ENCODE measurements at regions not wholly inside any gene's neighbourhood (a gene's known extent, or its start where the extent isn't known, plus 50 kb on each side); places are given as distances from the start of the nearest gene placed in this dataset.

DNA sequence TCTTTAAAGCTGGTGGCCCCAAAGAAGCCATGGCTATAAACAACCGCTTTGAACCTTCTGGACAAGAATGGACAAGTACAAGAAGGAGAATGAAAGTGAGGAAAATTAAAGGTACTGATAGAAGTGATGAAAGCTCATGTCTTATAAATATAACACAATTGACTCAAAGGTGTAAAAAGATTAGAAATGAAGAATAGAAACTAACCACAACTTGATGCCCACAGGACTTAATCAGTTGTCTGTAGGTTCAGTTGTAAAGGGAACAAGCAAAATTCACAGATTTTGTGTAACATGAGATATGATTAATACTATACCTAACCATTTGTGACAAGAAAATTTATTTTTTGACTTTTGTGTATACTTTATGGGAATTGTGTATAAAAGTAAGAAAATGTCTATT, 135.7 kb downstream of the NUP35 start:
- no peak for DNase-seq
- Histone ChIP-seq H4K5ac (ENCODE audit: low read length) (no peak overlapping the region), H3K27ac (ENCODE audit: low read depth, low read length) (no peak overlapping the region), H3K27me3 (ENCODE audit: insufficient read depth, low read length, poor library complexity) (no peaks in the 10 kb centered on the region), H2BK120ac (ENCODE audit: low read depth, low read length) (no peak overlapping the region), H2BK5ac (ENCODE audit: low read length) (no peak overlapping the region), H3K79me2 (ENCODE audit: control insufficient read depth, insufficient read depth, low read length) (no peaks in the 10 kb centered on the region), H3K4me2 (ENCODE audit: low read length) (no peak overlapping the region), H3K9ac (ENCODE audit: low read length) (no peak overlapping the region), H3K4me3 (ENCODE audit: low read length) (no peak overlapping the region), H3K36me3 (ENCODE audit: control insufficient read depth, insufficient read depth, low read length) (no peaks in the 10 kb centered on the region), H3K56ac (ENCODE audit: low read length) (no peak overlapping the region), H2AK5ac (ENCODE audit: low read length) (no peak overlapping the region), H2BK15ac (replicated peaks; ENCODE audit: low read depth) (no peak overlapping the region), H3K18ac (ENCODE audit: low read length) (no peak overlapping the region), H3K23ac (ENCODE audit: low read length) (no peak overlapping the region), H4K8ac (ENCODE audit: low read depth, low read length) (no peak overlapping the region), H3K79me1 (ENCODE audit: low read length) (no peaks in the 10 kb centered on the region), H3K4ac (ENCODE audit: low read depth, low read length) (no peak overlapping the region), H3K4me1 (ENCODE audit: control insufficient read depth, low read depth, low read length) (peaks cover 2% of the 10 kb centered on the region)
- no CpG with 5 or more reads among the region's 1 CpG for WGBS (ENCODE audit: extremely low coverage, insufficient coverage, low lambda C conversion rate)

DNA sequence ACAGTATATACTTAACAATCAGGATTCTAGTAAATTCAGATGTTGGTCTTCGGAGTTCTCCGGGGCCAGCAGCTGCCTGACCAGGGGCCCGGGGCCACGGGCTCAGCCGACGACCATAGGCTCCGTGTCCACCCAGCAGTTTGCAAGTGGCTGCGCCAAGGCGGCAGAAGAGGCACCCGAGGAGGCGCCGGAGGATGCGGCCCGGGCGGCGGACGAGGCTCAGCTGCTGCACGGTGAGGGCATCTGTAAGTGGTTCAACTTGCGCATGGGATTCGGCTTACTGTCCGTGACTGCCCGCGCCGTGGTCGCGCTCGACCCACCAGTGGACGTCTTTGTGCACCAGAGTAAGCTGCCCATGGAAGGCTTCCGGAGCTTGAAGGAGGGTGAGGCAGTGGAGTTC, 136.3 kb downstream of the NUP35 start:
- no peak overlapping the region for H3K4ac ChIP-seq (ENCODE audit: low read depth, low read length)
- H3K79me1 ChIP-seq (ENCODE audit: low read length): no peaks in the 10 kb centered on the region
- no peak overlapping the region for H3K4me2 ChIP-seq (ENCODE audit: low read length)
- no peak overlapping the region for H2BK5ac ChIP-seq (ENCODE audit: low read length)
- no peak overlapping the region for H4K5ac ChIP-seq (ENCODE audit: low read length)
- no peak overlapping the region for H3K9ac ChIP-seq (ENCODE audit: low read length)
- no peak overlapping the region for H3K18ac ChIP-seq (ENCODE audit: low read length)
- H3K36me3 ChIP-seq (ENCODE audit: control insufficient read depth, insufficient read depth, low read length): no peaks in the 10 kb centered on the region
- no peak overlapping the region for H4K8ac ChIP-seq (ENCODE audit: low read depth, low read length)
- no peak for DNase-seq
- no peaks in the 10 kb centered on the region for H3K27me3 ChIP-seq (ENCODE audit: insufficient read depth, low read length, poor library complexity)
- peaks cover under 1% of the 10 kb centered on the region for H3K4me1 ChIP-seq (ENCODE audit: control insufficient read depth, low read depth, low read length)
- H3K27ac ChIP-seq (ENCODE audit: low read depth, low read length): no peak overlapping the region
- H2AK5ac ChIP-seq (ENCODE audit: low read length): no peak overlapping the region
- no peak overlapping the region for H2BK15ac ChIP-seq (replicated peaks; ENCODE audit: low read depth)
- H3K56ac ChIP-seq (ENCODE audit: low read length): no peak overlapping the region
- no CpG with 5 or more reads among the region's 29 CpGs for WGBS (ENCODE audit: extremely low coverage, insufficient coverage, low lambda C conversion rate)
- H3K23ac ChIP-seq (ENCODE audit: low read length): no peak overlapping the region
- no peak overlapping the region for H3K4me3 ChIP-seq (ENCODE audit: low read length)
- no peak overlapping the region for H2BK120ac ChIP-seq (ENCODE audit: low read depth, low read length)
- H3K79me2 ChIP-seq (ENCODE audit: control insufficient read depth, insufficient read depth, low read length): no peaks in the 10 kb centered on the region

DNA sequence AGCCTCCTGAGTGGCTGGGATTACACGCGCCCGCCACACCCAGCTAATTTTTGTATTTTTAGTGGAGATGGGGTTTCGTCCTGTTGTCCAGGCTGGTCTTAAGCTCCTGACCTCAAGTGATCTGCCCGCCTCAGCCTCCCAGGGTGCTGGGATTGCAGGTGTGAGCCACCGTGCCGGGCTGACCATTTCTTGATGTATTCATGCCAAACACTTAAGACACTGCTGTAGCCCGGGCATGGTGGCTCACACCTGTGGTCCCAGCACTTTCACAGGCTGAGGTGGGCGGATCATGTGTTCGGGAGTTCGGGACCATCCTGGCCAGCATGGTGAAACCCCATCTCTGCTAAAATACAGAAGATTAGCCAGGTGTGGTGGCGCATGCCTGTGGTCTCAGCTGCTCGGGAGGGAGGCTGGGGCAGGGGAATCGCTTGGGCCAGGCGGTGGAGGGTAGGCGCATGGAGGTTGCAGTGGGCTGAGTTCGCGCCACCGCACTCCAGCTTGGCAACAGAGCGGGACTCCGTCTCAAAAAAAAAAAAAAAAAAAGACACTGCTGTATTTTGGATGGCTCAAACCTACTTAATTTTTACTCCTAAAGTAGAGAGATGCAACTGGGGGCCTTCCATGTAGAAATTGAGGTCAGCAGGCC, 140.8 kb downstream of the NUP35 start:
- Histone ChIP-seq H3K27ac (ENCODE audit: low read depth, low read length) (no peak overlapping the region), H4K5ac (ENCODE audit: low read length) (no peak overlapping the region), H3K9ac (ENCODE audit: low read length) (no peak overlapping the region), H3K23ac (ENCODE audit: low read length) (no peak overlapping the region), H3K4me3 (ENCODE audit: low read length) (no peak overlapping the region), H3K18ac (ENCODE audit: low read length) (no peak overlapping the region), H3K79me2 (ENCODE audit: control insufficient read depth, insufficient read depth, low read length) (no peaks in the 10 kb centered on the region), H3K36me3 (ENCODE audit: control insufficient read depth, insufficient read depth, low read length) (no peaks in the 10 kb centered on the region), H3K4me1 (ENCODE audit: control insufficient read depth, low read depth, low read length) (no peaks in the 10 kb centered on the region), H2BK120ac (ENCODE audit: low read depth, low read length) (no peak overlapping the region), H4K8ac (ENCODE audit: low read depth, low read length) (no peak overlapping the region), H3K79me1 (ENCODE audit: low read length) (no peaks in the 10 kb centered on the region), H2AK5ac (ENCODE audit: low read length) (no peak overlapping the region), H2BK5ac (ENCODE audit: low read length) (no peak overlapping the region), H3K4me2 (ENCODE audit: low read length) (no peak overlapping the region), H3K56ac (ENCODE audit: low read length) (no peak overlapping the region), H2BK15ac (replicated peaks; ENCODE audit: low read depth) (no peak overlapping the region), H3K27me3 (ENCODE audit: insufficient read depth, low read length, poor library complexity) (no peaks in the 10 kb centered on the region), H3K4ac (ENCODE audit: low read depth, low read length) (no peak overlapping the region)
- no CpG with 5 or more reads among the region's 21 CpGs for WGBS (ENCODE audit: extremely low coverage, insufficient coverage, low lambda C conversion rate)
- no peak for DNase-seq

DNA sequence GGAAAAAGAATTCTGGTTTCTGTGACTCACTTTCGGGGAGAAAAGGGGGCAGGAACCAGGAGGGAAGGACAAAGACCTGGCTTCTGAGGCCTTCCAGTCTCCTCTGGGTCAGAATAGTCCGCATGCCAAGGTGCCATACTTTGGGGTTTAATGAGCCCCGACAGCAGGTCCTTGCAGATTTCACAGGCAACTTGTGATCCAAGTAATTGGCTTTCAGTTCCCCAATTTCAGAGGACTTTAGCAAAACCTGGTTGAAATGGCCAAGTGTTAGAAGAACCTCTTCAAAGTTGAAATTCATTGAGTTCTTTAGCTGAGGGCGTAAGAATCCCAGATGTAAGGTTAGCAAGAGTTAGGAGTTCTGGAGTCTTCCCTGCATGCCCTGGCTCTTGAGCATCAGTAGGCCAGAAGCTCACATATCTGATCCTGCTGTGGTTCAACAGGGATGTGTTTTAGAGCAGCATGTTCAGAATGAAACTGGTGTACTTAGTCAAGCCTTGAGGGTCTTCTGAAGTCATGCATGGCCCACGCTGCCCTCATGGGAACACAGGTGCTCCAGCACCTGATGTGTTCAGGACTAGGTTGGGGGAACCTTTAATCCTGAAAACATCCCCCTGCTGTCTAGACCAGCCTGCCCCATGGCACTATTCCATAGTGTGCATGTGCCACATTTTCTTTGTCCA, 143.0 kb downstream of the NUP35 start:
- Histone ChIP-seq H2BK15ac (replicated peaks; ENCODE audit: low read depth) (no peak overlapping the region), H2BK120ac (ENCODE audit: low read depth, low read length) (no peak overlapping the region), H3K79me1 (ENCODE audit: low read length) (no peaks in the 10 kb centered on the region), H2BK5ac (ENCODE audit: low read length) (no peak overlapping the region), H4K8ac (ENCODE audit: low read depth, low read length) (no peak overlapping the region), H3K23ac (ENCODE audit: low read length) (no peak overlapping the region), H3K4ac (ENCODE audit: low read depth, low read length) (no peak overlapping the region), H2AK5ac (ENCODE audit: low read length) (no peak overlapping the region), H3K36me3 (ENCODE audit: control insufficient read depth, insufficient read depth, low read length) (no peaks in the 10 kb centered on the region), H3K4me2 (ENCODE audit: low read length) (no peak overlapping the region), H3K27ac (ENCODE audit: low read depth, low read length) (no peak overlapping the region), H3K79me2 (ENCODE audit: control insufficient read depth, insufficient read depth, low read length) (no peaks in the 10 kb centered on the region), H3K4me3 (ENCODE audit: low read length) (no peak overlapping the region), H3K56ac (ENCODE audit: low read length) (no peak overlapping the region), H3K9ac (ENCODE audit: low read length) (no peak overlapping the region), H3K18ac (ENCODE audit: low read length) (no peak overlapping the region), H3K4me1 (ENCODE audit: control insufficient read depth, low read depth, low read length) (no peaks in the 10 kb centered on the region), H4K5ac (ENCODE audit: low read length) (no peak overlapping the region), H3K27me3 (ENCODE audit: insufficient read depth, low read length, poor library complexity) (no peaks in the 10 kb centered on the region)
- no CpG with 5 or more reads among the region's 5 CpGs for WGBS (ENCODE audit: extremely low coverage, insufficient coverage, low lambda C conversion rate)
- no peak for DNase-seq

DNA sequence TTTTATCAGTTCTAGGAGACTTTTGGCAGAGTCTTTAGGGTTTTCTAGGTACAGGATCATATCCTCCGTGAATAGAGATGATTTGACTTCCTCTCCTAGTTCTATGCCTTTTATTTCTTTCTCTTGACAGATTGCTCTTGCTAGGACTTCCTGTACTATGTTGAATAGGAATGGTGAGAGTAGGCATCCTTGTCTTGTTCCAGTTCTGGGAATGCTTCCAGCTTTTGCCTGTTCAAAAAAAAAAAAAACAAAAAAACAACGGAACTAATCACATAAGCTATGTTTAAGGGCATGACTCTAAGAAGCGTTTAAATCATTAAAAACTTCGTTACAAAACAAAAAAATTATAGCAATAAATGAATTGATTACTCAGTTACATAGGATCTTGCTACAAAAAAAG, 145.7 kb downstream of the NUP35 start:
- Histone ChIP-seq H2BK5ac (ENCODE audit: low read length) (no peak overlapping the region), H3K9ac (ENCODE audit: low read length) (no peak overlapping the region), H2BK120ac (ENCODE audit: low read depth, low read length) (no peak overlapping the region), H3K4ac (ENCODE audit: low read depth, low read length) (no peak overlapping the region), H2AK5ac (ENCODE audit: low read length) (no peak overlapping the region), H2BK15ac (replicated peaks; ENCODE audit: low read depth) (no peak overlapping the region), H3K27me3 (ENCODE audit: insufficient read depth, low read length, poor library complexity) (no peaks in the 10 kb centered on the region), H3K56ac (ENCODE audit: low read length) (no peak overlapping the region), H3K23ac (ENCODE audit: low read length) (no peak overlapping the region), H4K8ac (ENCODE audit: low read depth, low read length) (no peak overlapping the region), H3K36me3 (ENCODE audit: control insufficient read depth, insufficient read depth, low read length) (no peaks in the 10 kb centered on the region), H4K5ac (ENCODE audit: low read length) (no peak overlapping the region), H3K18ac (ENCODE audit: low read length) (no peak overlapping the region), H3K79me2 (ENCODE audit: control insufficient read depth, insufficient read depth, low read length) (no peaks in the 10 kb centered on the region), H3K4me3 (ENCODE audit: low read length) (no peak overlapping the region), H3K4me1 (ENCODE audit: control insufficient read depth, low read depth, low read length) (no peaks in the 10 kb centered on the region), H3K27ac (ENCODE audit: low read depth, low read length) (no peak overlapping the region), H3K4me2 (ENCODE audit: low read length) (no peak overlapping the region), H3K79me1 (ENCODE audit: low read length) (no peaks in the 10 kb centered on the region)
- no peak for DNase-seq
- 100% methylated on average over 1 of the region's 4 CpGs for WGBS (ENCODE audit: extremely low coverage, insufficient coverage, low lambda C conversion rate)

DNA sequence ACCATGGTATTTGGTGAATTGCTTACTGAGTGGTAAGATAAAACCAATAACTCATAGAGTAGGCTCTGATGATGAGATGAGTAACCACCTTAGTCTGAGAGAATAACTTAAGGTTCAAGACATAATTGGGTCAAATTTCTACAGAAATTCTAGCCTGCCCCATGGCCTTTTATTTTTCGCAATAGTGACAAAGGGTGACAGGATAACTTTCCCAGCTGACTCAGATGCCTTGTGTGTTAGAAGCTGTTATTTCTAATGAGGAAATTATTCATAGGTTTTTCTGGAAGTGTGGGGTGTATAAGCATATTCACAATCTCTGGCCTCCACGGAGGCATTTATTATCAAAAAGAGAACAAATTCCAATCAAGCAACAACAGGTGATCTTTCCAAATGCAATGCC, 159.0 kb downstream of the NUP35 start:
- Histone ChIP-seq H3K18ac (ENCODE audit: low read length) (no peak overlapping the region), H3K4me3 (ENCODE audit: low read length) (no peak overlapping the region), H4K8ac (ENCODE audit: low read depth, low read length) (no peak overlapping the region), H2BK15ac (replicated peaks; ENCODE audit: low read depth) (no peak overlapping the region), H4K5ac (ENCODE audit: low read length) (no peak overlapping the region), H3K4me2 (ENCODE audit: low read length) (no peak overlapping the region), H3K27me3 (ENCODE audit: insufficient read depth, low read length, poor library complexity) (no peaks in the 10 kb centered on the region), H3K79me2 (ENCODE audit: control insufficient read depth, insufficient read depth, low read length) (no peaks in the 10 kb centered on the region), H3K79me1 (ENCODE audit: low read length) (no peaks in the 10 kb centered on the region), H2AK5ac (ENCODE audit: low read length) (no peak overlapping the region), H3K36me3 (ENCODE audit: control insufficient read depth, insufficient read depth, low read length) (no peaks in the 10 kb centered on the region), H3K9ac (ENCODE audit: low read length) (no peak overlapping the region), H3K56ac (ENCODE audit: low read length) (no peak overlapping the region), H3K23ac (ENCODE audit: low read length) (no peak overlapping the region), H2BK120ac (ENCODE audit: low read depth, low read length) (no peak overlapping the region), H3K4me1 (ENCODE audit: control insufficient read depth, low read depth, low read length) (no peaks in the 10 kb centered on the region), H2BK5ac (ENCODE audit: low read length) (no peak overlapping the region), H3K4ac (ENCODE audit: low read depth, low read length) (no peak overlapping the region), H3K27ac (ENCODE audit: low read depth, low read length) (no peak overlapping the region)
- WGBS (ENCODE audit: extremely low coverage, insufficient coverage, low lambda C conversion rate): no CpG with 5 or more reads among the region's 2 CpGs
- DNase-seq: no peak

Measured in mesendoderm (in vitro differentiated cells).